NCI-H2196 (cell line): ENCODE measurements at regions not wholly inside any gene's neighbourhood (a gene's known extent, or its start where the extent isn't known, plus 50 kb on each side); places are given as distances from the start of the nearest gene placed in this dataset.
"Not testable (repeated sequence)": the region's sequence is repeated elsewhere in the genome, so short reads cannot be mapped to it uniquely, and the experiment has no call there.

Source experiments
- DNase-seq: peaks from one replicate; lab custom pipeline; 2025; ENCODE audit not compliant: unreplicated experiment; lab: John Stamatoyannopoulos, UW

DNA sequence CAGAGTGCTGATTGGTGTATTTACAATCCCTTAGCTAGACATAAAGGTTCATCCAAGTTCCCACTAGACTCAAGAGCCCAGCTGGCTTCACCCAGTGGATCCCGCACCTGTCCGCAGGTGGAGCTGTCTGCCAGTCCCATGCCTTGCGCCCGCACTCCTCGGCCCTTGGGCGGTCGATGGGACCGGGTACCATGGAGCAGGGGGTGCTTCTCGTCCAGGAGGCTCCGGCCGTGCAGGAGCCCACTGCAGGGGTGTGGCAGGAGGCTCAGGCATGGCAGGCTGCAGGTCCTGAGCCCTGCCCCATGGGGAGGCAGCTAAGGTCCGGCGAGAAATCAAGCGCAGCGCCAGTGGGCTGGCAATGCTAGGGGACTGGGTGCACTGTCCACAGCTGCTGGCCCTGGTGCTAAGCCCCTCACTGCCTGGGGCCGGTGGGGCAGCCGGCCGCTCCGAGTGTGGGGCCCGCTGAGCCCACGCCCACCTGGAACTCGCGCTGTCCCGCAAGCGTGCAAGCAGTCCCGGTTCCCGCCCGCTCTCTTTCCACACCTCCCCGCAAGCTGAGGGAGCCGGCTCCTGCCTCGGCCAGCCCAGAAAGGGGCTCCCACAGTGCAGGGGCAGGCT, 1206.3 kb downstream of the OTOL1 start:
- DNase-seq: no peak

DNA sequence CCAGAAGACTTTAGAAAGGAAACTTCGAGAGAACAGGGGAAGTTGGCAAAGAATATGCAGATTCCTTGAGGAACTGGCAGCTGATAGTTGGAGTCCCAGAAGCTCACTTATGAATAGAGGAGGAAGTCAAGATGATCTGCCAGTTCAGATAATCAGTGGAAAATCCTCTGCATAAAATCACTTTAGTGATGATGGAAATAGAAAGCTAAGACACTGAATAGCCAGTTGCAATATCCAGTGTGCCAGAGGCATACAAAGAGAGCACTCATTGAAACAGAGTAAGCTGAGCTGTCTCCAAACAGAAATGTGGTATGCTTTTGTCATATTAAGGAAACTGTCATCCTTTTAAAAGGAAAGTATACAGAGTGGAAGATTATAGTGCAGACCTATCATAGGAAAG, 1207.6 kb downstream of the OTOL1 start:
- no peak for DNase-seq

DNA sequence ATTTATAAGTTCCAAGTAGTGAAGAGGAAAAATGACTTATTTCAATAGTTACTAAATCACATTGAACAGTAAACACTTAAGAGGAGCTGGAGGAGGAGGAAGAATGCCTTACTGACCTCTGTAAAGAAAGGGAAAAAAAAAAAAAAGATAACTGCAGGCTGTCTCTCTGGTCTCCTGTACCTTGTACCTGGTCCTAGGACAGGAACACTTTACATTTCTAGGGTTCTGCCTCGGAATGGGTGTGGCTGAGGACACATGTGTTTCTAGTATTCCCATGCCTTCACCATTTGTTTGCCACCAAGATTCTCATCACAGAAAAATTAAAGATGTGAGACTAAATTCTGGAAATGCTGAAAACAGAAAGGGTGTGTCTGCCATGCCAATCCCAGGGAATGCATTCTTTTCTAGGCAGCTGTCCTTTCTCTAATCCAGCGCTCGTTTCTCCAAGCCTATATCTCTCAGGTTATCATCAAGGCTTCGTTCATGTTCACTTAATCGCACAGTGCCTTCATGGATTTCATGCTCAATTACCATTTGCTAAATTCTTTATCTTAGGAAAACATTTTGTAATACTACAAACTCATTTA, 1208.3 kb downstream of the OTOL1 start:
- no peak for DNase-seq

DNA sequence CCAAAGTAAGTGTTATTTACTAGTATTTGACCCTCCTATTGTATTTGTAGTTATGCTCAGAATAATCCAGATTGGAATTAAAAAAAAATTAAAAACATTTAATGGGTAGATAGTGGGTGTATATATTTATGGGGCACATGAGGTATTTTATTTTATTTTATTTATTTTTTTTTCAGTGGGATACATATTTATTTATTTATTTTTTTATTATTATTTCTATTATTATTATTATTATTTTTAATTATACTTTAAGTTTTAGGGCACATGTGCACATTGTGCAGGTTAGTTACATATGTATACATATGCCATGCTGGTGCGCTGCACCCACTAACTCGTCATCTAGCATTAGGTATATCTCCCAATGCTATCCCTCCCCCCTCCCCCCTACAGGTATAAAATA, 1211.8 kb downstream of the OTOL1 start:
- DNase-seq: not testable (repeated sequence)

DNA sequence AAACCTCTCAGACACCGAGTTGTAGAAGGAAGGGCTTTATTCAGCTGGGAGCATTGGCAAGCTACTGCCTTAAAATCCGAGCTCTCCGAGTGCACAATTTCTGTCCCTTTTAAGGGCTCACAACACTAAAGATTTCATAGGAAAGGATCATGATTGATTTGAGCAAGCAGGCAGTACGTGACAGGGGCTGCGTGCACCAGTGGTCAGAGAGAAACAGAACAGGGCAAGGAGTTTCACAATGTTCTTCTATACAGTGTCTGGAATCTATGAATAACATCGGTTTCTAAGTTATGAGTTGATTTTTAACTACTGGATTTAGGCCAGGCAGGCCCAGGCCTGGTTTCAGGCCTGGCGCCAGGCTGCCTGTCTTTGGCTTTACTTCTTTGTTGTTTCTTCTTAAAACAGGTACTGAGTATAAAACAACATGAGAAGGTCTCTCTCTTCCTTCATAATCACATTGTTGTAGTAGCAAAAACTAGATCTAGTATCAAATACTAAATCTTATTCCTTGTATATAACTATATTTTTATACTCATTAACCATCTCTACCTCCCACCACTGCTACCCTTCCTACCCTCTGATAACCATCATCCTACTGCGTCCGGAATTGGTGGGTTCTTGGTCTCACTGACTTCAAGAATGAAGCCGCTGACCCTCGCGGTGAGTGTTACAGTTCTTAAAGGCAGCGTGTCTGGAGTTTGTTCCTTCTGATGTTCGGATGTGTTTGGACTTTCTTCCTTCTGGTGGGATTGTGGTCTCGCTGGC, 1212.5 kb downstream of the OTOL1 start:
- DNase-seq: not testable (repeated sequence)

DNA sequence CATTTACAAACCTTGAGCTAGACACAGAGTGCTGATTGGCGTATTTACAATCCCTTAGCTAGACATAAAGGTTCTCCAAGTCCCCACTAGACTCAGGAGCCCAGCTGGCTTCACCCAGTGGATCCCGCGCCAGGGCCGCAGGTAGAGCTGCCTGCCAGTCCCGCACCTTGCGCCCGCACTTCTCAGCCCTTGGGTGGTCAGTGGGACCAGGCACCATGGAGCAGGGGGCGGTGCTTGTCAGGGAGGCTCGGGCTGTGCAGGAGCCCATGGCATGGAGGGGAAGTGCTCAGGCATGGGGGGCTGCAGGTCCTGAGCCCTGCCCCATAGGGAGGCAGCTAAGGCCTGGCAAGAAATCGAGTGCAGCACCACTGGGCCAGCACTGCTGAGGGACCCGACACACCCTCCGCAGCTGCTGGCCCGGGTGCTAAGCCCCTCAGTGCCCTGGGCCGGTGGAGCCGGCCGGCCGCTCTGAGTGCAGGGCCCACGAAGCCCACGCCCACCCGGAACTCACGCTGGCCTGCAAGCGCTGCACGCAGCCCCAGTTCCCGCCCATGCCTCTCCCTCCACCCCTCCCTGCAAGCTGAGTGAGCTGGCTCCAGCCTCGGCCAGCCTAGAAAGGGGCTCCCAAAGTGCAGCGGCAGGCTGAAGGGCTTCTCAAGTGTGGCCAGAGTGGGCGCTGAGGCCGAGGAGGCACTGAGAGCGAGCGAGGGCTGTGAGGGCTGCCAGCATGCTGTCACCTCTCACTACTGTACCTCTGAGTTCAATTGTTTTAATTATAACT, 1213.9 kb downstream of the OTOL1 start:
- no peak for DNase-seq

DNA sequence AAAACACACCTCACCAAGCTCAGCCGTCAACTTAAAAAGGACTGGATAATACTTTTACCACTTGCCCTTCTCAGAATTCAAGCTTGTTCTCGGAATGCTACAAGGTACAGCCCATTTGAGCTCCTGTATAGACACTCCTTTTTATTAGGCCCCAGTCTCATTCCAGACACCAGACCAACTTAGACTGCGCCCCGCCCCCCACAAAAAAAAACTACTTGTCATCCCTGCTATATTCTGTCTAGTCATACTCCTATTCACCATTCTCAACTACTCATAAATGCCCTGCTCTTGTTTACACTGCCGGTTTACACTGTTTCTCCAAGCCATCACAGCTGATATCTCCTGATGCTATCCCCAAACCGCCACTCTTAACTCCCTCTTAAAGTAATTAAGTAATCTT, 1220.5 kb downstream of the OTOL1 start:
- not testable (repeated sequence) for DNase-seq

DNA sequence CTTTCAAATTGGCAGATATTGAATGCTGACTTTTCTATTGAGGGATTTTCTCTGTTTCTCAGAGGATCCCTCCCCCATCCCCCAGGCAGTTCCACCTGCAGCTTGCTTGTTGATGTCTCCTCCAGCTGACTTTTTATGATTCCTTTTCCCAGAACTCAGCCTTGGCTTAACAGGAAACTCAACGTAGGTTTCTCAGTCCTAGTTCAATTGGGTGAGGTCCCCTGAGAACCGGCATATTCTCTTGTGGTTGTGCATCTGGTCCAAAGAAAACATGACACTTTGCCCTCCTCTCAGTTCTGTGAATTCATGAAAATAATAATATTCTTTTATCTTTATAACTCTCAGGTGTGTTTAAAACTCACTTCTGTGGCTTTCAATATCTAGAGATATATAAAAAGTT, 1222.1 kb downstream of the OTOL1 start:
- no peak for DNase-seq

DNA sequence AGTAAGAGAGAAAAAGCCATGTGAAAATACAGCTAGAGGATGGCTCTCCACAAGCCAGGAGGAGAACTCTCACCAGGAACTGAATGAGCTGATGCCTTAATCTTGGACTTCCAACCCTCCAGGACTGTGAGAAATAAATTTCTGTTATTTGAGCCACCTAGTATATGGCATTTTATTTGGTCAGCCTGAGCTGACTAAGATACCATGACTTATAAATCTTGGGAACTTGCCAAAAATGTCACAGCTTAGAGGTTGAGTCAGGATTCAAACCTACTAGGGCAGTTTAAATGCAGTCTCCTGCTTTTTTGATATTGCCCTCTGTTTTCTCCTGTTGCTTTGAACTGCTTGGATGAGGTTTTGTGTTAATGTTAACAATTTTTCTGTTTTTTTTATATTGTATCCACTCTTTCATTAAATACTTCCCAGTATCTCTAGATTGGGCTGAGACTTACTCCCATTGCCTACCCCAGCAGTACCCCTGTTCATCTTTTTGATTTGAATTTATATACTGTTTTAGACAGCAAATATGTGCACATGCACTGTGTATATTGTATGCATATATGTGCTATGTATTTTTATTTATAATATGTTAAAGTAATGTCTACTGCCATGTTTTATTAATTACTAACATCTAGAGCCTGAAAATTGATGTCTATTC, 1223.2 kb downstream of the OTOL1 start:
- no peak for DNase-seq

DNA sequence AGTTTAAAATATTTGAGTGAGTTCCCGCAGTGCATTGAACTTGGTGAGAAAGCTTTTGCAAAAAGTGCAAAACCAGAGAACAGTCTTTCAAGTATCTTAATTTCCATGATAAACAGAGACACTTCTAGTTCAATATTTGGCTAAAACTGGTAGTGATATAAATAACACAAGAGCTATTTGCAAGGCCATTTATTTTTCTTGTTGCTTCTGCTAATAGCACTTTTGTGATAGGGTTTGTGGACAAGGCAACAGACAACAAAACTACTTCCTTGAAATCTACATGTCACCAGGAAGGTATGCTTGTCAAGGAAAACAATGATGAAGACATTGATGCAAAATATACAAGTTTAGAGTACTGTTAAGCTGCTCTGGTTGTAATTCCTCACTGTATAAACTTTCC, 1225.1 kb downstream of the OTOL1 start:
- DNase-seq: no peak

DNA sequence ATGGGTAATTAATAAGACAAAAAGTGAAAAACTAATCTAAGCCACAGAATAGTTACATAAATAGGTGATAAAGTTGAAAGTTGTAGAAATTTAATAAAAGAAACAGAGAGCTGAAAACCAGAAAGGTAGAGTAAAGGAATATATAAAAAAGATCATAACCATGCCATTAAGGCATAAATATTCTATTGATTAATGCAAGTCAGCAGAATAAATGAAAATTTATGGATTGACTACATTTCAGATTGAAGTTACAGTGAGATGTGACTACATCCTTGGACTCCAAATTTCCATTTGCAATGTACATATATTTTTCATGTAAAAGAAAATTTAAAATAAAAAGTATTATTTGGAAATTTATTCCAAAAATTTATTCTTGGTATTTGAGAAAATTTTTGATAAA, 1225.7 kb downstream of the OTOL1 start:
- DNase-seq: no peak

DNA sequence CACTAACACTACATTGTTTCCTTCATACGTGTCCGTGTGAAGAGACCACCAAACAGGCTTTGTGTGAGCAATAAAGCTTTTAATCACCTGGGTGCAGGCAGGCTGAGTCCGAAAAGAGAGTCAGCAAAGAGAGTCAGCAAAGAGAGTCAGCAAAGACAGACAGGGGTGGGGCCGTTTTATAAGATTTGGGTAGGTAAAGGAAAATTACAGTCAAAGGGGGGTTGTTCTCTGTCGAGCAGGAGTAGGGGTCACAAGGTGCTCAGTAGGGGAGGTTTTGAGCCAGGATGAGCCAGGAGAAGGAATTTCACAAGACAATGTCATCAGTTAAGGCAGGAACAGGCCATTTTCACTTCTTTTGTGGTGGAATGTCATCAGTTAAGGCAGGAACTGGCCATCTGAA, 1226.2 kb downstream of the OTOL1 start:
- not testable (repeated sequence) for DNase-seq

DNA sequence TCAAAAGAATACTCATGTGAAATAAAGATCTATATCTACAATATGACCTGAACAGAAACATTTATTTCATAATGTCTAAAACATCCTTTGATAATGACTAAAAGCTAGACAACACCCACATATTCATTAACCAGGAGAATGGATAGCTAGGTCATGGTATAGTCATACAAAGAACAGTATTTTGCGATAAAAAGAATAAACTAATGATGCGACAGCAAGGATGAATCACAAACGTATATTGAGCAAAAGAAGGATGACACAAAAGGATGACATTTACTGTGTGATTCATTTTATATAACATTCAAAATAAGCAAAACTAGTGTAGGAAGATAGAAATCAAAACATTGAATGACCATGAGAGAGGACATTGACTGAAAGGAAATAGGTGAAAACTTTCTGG, 1233.1 kb downstream of the OTOL1 start:
- no peak for DNase-seq

DNA sequence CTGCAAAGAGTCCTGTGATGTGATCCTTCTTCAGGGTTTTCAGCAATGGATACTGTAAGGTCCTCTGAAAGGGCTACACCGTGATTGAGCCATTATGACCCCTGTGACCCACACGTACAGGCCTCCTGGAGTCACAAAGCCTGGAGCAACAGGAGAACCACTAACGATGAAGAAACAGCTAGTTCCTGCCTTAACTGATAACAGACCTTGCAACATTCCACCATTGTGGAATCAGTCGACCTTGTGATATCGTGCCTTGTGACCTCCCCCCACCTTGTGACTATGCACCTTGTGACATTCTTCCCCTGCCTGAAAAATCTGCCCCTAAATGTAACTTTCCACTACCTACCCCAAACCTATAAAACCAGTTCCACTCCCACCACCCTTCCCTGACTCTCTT, 1235.4 kb downstream of the OTOL1 start:
- not testable (repeated sequence) for DNase-seq

DNA sequence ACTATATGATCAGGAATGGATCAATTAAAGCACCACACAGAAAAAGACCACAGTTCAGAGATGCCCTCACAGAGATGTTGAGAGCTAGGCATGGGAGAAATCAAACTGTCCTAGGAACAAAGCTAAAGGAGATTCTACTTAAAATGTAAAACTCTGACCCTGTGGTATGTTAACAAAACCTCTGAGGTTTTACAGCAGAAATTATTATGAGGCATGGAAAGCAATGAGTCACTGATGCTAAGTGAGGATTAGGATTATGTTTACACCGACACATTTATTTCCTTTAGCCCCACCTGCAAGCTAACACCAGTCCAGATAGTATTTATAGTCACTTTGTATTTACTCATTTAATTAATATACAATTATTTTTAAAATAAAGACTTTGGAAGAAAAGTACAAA, 1242.2 kb downstream of the OTOL1 start:
- DNase-seq: no peak

DNA sequence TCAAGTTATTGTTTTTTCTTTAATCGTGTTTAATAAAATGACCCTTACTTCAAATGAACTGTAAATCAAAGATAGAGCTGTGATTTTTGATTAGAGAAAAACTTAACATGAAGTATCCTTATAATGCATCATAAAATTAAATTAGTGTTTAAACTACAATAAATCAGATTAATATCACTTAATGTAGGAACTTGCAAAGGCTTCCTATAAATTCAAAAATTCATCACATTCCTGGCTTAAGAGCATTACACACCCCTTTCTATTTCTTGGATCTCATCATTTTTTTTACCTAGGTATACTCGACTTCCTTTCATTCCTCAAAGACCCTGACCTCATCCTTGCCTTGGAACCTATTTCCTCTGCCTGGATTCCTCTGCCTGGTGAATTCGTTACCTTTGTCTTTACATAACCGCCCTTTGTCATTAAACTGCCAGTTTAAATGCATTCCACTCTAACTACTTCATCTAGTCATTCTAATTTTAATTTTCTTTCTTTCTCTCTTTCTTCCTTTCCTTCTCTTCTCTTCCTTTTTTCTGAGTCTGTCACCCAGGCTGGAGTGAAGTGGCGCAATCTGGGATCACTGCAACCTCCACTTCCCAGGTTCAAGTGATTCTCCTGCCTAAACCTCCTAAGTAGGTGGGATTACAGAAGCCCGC, 1244.5 kb downstream of the OTOL1 start:
- DNase-seq: no peak

DNA sequence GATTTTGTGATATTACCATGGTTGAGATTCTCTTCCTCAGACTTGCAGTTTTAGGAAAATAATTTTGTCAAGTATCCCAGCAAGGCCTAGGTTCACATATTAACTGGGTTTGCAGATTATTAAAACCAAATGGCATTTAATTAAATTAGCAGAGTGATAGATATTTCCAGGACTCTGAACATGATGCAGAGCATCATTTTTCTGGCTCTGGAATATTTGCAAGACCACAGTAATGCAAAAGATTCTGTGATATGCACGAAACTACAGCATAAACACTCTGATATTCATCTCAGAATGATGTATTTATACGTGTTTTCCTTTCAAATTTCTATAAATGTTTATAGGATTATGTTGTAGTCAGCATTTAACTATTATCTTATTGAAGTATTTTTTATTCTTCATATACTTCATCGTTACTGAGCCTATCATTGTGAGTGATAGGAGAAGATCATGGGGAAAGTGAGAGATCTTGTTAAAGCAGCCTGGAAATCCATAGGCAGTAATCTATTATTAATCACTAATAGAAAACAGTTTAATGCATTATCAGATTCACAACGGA, 1245.6 kb downstream of the OTOL1 start:
- no peak for DNase-seq

DNA sequence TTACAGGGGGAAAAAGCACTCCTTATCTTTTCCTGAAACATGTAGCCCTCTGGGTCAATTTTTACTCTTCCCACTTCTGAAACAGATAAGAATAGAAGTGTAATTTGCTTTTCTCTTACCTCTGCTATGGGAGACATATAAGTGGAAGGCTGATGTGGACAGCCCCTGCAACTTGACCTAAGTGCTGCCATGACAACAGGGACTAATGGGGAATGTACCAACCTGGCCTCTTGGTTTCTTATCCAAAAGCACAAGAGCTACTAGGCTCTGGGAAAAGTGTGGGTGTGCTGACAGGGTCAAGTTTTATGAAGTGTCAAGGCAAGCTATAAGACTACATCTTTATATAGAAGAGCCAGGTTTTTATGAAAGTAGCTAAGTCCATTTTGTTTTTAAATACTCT, 1246.5 kb downstream of the OTOL1 start:
- DNase-seq: no peak

DNA sequence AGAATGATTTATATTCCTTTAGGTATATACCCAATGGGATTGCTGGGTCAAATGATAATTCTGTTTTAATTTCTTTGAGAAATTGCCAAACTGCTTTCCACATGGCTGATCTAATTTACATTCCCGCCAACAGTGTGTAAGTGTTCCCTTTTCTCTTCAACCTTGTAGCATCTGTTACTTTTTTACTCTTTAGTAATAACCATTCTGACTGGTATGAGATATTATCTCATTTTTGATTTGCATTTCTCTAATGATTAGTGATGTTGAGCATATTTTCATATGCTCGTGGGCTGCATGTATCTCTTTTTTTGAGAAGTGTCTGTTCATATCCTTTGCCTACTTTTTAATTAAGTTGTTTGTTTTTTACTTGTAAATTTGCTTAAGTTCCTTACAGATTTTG, 1264.2 kb downstream of the OTOL1 start:
- DNase-seq: no peak

DNA sequence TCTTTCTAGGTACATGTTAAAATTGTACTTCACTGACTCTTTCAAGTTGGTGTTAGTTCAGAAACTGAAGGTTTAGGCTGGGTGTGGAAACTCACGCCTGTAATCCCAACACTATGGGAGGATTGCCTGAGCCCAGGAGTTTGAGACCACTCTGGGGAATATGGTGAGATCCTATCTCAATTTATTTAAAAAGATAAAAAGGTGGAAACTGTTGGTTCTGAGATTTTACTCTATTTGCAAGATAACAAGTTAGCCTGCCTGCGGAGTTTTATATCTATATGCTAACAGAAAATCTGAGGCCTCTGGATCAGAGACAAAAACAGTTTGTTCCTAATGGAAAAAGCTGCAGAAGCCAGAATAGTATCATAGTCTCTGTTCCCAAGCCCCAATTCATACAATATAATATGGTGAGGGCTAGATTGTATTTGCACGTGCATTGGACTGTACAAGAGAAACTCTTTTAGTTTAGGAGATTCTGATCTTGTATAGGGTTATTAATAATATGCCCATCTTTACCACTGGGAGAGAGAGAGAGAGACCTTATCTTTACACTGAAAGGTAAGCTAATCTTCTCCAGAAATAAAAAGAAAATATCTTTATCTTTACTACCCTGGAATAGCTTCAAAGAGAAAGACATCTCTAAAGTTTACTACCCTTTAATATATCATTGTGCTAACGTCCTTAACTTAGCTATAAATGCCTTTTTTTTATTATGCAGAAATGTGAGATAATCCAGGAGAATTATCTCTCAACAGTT, 1267.6 kb downstream of the OTOL1 start:
- DNase-seq: no peak
